Psoas muscle (tissue), 7 donors: ENCODE measurements at regions not wholly inside any gene's neighbourhood (a gene's known extent, or its start where the extent isn't known, plus 50 kb on each side); places are given as distances from the start of the nearest gene placed in this dataset.

Source experiments
- ATAC-seq, 4 donors: fragments of 200-7000 bp; cut with Tn5 transposase; one replicate each; pipeline ENCODE4 v1.9.1; 2020; ENCODE audit warnings: moderate library complexity in 3 of 4, mild to moderate bottlenecking in 2 of 4
- DNase-seq, 2 donors: peaks; one replicate each; pipeline ENCODE4 v3.0.0-alpha.2; 2020
- H3K27ac ChIP-seq: fragments of 200-600 bp; one replicate; pipeline ENCODE4 v1.8.0; 2022
- H3K27me3 ChIP-seq, 3 donors: fragments of 200-600 bp in 1 of 3; one replicate each; pipeline versions ENCODE4 v1.6.1 to v1.8.0; 2013 to 2022; ENCODE audit warnings: low read length in 2 of 3, mild to moderate bottlenecking in 2 of 3, moderate library complexity in 1 of 3; ENCODE audit not compliant: insufficient read depth in 3 of 3
- H3K36me3 ChIP-seq, 2 donors: fragments of 200-600 bp in 1 of 2; one replicate each; pipeline versions ENCODE4 v1.6.1 to v1.8.0; 2013 to 2022; ENCODE audit warnings: low read depth in 1 of 2, mild to moderate bottlenecking in 1 of 2, moderate library complexity in 1 of 2; ENCODE audit not compliant: insufficient read depth in 1 of 2
- H3K4me1 ChIP-seq: fragments of 200-600 bp; one replicate; pipeline ENCODE4 v1.8.0; 2022
- H3K4me3 ChIP-seq: fragments of 200-600 bp; one replicate; pipeline ENCODE4 v1.8.0; 2022; ENCODE audit warnings: mild to moderate bottlenecking
- H3K9me3 ChIP-seq: fragments of 200-600 bp; one replicate; pipeline ENCODE4 v1.8.0; 2022
- WGBS, 3 donors: extraction: QIAGEN DNeasy Blood & Tissue Kit; methylation state at CpG; one replicate each; pipeline versions ENCODE4 v1.1.6 to v1.1.7; 2013; 5-methylcytosine and 5-hydroxymethylcytosine counted together
- intact Hi-C, 2 donors: fragments of 100-400 bp; cut with DNase I; formaldehyde crosslinking; loops; one replicate each; pipeline versions ENCODE4 v1.11.0 to v1.14.2; 2022
- TF ChIP-seq, protein P1 (sequence below): fragments of 200-600 bp; IDR thresholded peaks from one replicate; pipeline ENCODE4 v1.8.0; 2022; ENCODE audit warnings: antibody characterized with exemption
- donor health status: healthy with polysubstance abuse.
- donor health status: DM: no; HTN: no; CAD: no; lungs with moderate emphysema.
- donor health status: Bipolar disorder and iron deficiency.
- donor health status: healthy.
- donor health status: DM: yes; HTN: yes; CAD: no.
- donor health status: DM: no; HTN: no; CAD: no.
- donor health status: DM: yes; HTN: yes; CAD: no.

DNA sequence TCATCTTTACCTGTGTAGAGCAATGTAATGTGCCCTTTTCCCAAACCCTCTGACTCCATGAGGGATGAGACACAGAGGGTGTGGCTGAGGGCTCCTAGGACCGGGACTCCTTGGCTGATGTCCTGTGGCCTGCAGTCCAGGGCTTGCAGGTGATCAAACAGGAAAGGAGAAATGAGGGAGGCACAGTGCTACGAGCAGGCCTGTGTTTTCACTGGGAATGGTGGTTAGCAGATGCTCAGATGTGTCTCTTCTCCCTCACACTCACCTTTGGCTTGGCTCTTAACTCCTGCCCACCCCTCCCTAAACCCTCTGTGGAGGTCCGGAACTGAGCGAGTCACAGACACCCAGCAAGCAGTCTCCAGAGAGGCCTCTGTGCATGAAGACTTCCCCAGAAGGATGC is 254.4 kb downstream of the DAD1 start:
- H3K27ac ChIP-seq: no peak overlapping the region
- H3K27me3 ChIP-seq: no peaks in the 10 kb centered on the region
- no peak for ATAC-seq
- peaks cover 4% of the 10 kb centered on the region for H3K4me1 ChIP-seq
- H3K4me3 ChIP-seq: no peak overlapping the region
- H3K9me3 ChIP-seq: no peaks in the 10 kb centered on the region
- intact Hi-C loops: no loop called here
- H3K36me3 ChIP-seq: no peaks in the 10 kb centered on the region
- WGBS, 3 donors: 67 to 81% (median 80%) methylated on average over 4 of the region's 4 CpGs
- no peak for DNase-seq
- TF ChIP-seq, protein P1, sequence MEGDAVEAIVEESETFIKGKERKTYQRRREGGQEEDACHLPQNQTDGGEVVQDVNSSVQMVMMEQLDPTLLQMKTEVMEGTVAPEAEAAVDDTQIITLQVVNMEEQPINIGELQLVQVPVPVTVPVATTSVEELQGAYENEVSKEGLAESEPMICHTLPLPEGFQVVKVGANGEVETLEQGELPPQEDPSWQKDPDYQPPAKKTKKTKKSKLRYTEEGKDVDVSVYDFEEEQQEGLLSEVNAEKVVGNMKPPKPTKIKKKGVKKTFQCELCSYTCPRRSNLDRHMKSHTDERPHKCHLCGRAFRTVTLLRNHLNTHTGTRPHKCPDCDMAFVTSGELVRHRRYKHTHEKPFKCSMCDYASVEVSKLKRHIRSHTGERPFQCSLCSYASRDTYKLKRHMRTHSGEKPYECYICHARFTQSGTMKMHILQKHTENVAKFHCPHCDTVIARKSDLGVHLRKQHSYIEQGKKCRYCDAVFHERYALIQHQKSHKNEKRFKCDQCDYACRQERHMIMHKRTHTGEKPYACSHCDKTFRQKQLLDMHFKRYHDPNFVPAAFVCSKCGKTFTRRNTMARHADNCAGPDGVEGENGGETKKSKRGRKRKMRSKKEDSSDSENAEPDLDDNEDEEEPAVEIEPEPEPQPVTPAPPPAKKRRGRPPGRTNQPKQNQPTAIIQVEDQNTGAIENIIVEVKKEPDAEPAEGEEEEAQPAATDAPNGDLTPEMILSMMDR: no peak

DNA sequence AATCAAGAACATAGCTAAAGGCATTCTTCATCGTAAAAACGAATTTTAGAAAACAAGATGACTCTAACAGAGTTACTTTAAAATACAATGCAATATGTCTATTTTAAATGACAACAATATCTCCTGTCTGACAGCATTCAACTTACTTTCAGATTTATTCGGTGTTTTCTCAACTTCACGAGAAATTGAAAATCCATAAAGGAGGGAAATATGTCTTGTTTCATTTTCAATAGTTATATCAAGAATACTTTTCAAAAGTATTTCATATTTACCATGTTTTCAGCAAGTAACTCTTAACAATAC is 254.8 kb downstream of the DAD1 start:
- WGBS, 3 donors: 27 to 56% (median 37%) methylated on average over 4 of the region's 4 CpGs
- no peaks in the 10 kb centered on the region for H3K27me3 ChIP-seq
- no peak for ATAC-seq
- DNase-seq: no peak
- no peaks in the 10 kb centered on the region for H3K9me3 ChIP-seq
- no peak overlapping the region for H3K4me3 ChIP-seq
- TF ChIP-seq, protein P1: no peak
- peaks cover 4% of the 10 kb centered on the region for H3K4me1 ChIP-seq
- H3K27ac ChIP-seq: no peak overlapping the region
- intact Hi-C loops: no loop called here
- no peaks in the 10 kb centered on the region for H3K36me3 ChIP-seq

DNA sequence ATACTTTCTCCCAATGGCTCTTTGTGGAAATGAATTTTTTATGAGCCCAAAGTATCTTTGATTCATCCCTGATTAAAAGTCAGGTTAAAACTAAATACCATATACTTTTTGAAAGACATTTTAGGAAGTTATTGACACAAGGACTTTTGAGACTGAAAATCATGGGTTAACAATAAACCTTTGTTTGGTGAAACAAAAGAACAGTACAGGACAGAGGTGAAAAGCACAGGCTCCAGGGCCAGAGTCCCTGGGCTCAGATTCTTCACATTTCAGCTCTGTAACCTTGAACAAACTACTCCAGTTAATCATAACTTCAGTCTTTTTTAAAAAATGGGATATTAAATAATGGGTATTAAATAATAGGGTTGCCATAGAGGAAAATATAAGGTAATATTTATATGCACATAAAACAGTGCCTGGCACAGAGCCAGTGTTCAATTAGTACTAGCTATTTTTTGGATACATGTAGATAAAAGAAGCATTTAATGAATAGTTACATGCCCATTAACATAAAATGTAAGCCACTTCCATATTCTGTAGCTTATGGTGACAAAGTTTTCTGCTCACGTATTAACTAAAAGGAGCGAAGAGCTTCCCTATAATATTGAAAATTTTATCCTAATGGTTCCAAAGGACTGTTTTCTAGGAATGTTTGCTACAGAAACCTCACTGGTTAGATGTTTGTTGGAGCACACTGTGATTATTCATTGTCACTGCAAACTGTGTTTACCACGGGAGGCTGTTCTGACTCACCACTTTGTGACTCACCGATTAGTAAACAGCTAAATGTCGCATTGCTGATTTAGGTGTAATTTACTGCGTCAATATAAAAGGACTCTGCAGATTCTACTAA is 255.4 kb downstream of the DAD1 start:
- DNase-seq (no peak), ATAC-seq (peak; percentile 84 to 95 (median 90))
- no peak overlapping the region for H3K4me3 ChIP-seq
- no peaks in the 10 kb centered on the region for H3K9me3 ChIP-seq
- peaks cover 4% of the 10 kb centered on the region for H3K4me1 ChIP-seq
- peak overlapping the region; percentile 27 for H3K27ac ChIP-seq
- WGBS, 3 donors: 32 to 43% (median 35%) methylated on average over 6 of the region's 6 CpGs
- H3K36me3 ChIP-seq: no peaks in the 10 kb centered on the region
- TF ChIP-seq, protein P1: no peak
- H3K27me3 ChIP-seq: no peaks in the 10 kb centered on the region
- intact Hi-C loops: no loop called here

DNA sequence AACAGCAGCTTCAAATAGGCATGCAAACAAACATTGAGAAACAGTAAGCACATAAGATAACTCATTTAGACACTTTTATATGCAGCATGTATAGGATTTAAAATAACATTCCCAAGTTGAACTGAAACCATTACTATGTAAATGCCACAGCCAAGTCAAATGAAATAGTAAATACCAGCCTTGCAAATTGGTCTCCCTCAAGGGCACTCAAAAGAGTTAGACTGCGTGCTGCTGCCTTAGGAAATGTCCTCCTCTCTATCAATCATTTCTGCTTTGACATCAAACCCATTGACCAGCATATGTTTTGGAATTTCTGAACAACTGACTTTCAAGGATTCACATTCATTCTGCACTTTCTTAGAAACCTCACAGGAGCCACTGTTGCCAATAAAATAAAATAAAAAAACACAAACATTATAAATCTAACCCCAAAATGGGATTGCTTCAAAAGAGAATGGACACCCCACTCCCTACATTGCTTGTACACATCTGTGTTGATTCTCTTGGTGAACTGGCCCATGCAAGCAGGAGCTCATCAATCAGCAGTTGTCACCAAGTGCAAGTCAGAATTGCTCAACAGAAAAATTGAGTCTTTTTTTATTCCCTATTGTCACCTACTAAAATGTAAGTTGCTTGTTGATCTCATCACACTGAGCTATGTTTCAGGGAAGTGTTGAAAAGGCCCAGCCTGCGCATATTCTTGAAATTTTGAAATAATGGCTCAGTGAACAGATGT is 256.2 kb downstream of the DAD1 start:
- TF ChIP-seq, protein P1: no peak
- DNase-seq: no peak
- H3K9me3 ChIP-seq: no peaks in the 10 kb centered on the region
- no peaks in the 10 kb centered on the region for H3K27me3 ChIP-seq
- no peaks in the 10 kb centered on the region for H3K36me3 ChIP-seq
- no peak overlapping the region for H3K4me3 ChIP-seq
- peak; percentile 69 to 82 (median 80) for ATAC-seq
- H3K27ac ChIP-seq: peak overlapping the region; percentile 27
- intact Hi-C loops: no loop called here
- WGBS, 3 donors: 78 to 88% (median 87%) methylated on average over 2 of the region's 2 CpGs
- H3K4me1 ChIP-seq: peaks cover 4% of the 10 kb centered on the region
